NCI-H446 (cell line): ENCODE measurements at regions not wholly inside any gene's neighbourhood (a gene's known extent, or its start where the extent isn't known, plus 50 kb on each side); places are given as distances from the start of the nearest gene placed in this dataset.
"Not testable (repeated sequence)": the region's sequence is repeated elsewhere in the genome, so short reads cannot be mapped to it uniquely, and the experiment has no call there.

ENCODE experiments used
- DNase-seq, 2 experiments: peaks; one replicate each; lab custom pipeline; 2025; lab: John Stamatoyannopoulos, UW

DNA sequence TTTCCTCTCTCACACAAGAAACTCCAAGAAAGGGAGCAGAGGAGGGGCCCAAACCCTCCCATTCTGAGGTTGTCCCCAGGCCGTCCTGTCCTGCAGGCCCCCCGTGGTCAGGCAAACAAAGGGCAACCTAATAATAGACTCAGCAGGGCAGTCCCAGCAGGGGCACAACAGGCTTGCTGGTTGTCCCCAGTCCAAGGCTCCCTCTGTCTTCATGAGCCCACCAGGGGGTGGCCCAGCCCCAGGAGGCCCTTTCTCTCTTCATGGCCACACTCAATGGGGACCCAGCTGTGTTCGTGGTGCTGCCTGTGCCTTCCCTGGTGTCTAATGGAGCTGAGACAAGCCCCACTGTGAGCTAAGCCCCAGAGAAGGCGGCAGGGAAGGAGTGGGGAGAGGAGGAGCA is 359.9 kb downstream of the ADGRD1 start:
- DNase-seq: no peak

DNA sequence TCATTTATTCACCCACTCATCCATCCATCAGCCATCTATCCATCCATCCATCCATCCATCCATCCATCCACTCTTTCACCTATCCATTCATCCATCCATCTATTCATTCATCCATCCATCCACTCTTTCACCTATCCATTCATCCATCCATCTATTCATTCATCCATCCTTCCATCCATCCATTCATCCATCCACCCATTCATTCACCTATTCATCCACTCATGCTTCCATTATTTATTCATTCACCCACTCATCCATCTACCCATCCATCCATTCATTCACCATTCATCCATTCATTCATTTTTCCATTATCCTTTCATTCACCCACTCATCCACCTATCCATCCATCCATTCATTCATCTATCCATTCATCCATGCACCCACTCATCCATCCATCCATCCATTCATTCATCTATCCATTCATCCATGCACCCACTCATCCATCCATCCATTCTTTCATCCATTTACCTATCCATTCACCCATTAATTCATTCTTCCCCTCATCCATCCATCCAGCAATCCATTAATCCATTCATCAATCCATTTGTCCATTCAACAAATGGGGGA is 360.9 kb downstream of the ADGRD1 start:
- DNase-seq: no peak

DNA sequence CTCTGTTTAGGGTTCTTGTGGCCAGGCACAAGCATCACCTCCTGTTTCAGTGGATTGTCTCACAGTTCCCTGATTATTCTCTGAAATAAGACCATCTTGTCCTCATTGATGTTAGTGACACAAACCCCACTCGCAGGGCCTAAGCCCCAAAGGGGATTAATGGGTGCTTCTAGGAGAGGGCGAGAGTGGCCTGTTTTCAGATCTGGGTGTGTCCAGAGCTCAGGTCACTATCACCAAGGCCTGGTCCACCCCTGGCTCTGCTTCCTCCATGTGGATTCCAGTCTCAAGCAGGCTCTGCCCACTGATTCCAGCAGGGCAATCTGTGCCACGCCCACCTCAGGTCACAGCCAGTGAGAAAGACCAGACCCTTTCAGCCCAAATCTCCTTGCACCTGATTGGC is 361.9 kb downstream of the ADGRD1 start:
- no peak for DNase-seq

DNA sequence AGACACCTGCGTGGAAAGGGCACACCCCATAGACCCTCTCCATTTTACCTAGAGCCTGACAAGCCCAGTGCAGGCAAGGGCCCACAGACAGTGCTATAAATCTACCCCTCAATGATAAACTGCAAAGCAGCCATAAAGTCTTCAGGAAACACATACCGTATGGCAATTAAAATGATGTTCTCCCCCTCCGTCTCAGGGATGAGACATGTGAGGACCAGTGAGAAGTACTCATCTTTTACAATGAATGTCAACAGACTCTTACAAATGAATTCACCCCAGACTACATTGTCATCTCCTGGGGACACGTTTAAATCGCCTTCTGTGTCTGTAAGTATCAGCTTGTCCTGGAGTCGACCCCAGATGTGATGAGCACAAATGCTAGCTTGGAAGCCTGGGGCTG is 362.7 kb downstream of the ADGRD1 start:
- DNase-seq: no peak

DNA sequence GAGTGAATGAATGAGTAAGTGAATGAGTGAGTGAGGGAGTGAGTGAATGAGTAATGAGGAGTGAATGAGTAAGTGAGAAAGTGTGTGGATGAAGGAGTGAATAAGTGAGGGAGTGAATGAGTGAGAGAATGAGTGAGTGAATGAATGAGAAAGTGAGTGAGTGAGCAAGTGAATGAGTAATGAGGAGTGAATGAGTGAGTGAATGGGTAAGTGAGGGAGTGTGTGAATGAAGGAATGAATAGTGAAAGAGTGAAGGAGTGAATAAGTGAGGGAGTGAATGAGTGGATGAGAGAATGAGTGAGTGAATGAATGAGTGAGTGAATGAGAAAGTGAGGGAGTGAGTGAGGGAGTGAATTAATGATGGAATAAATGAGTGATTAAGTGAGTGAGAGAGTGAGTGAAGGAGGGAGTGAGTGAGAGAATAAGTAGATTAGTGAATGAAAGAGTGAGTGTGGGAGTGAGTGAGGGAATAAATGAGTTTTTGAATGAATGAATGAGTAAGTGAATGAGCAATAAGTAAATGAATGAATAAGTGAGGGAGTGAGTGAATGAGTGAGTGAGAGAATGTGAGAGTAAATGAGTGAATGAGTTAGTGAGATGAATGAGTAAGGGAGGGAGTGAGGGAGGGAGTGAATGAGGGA is 364.5 kb downstream of the ADGRD1 start:
- no peak for DNase-seq

DNA sequence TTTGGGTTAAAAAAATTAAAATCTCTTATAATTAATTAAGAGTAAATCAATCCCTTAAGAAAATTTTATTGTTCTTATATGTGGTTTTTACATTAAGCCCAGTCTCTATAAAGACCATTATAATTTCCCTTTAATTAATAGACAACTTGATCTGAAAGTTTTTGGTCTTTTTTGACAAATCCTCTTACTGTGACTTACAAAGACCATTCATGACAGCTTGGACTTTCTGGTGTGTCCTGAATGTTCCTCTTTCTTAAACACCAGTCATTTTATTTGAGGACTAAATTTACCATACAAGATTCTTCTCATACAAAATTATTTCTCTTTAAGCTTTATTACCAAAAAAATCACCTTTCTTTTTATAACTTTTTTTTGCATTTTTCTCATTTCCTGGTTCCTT is 368.3 kb downstream of the ADGRD1 start:
- DNase-seq: no peak

DNA sequence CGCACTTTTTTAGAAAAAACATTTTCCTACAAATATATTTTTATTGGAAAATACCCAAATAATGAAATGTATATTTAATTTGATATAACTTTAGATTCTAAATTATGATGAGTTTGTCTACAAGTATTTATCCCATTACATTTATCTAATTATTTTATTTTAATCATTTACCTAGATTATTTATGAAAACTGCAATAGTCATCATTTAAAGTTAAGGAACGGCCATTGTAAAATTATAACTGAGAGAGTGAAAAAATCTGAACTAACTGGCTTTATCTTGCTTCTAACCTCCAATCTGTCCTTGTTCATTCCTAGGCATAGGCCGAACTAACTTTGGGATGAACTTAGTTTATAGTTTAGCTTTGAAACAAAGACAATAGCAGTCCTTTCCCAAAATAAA is 368.8 kb downstream of the ADGRD1 start:
- DNase-seq: not testable (repeated sequence)

DNA sequence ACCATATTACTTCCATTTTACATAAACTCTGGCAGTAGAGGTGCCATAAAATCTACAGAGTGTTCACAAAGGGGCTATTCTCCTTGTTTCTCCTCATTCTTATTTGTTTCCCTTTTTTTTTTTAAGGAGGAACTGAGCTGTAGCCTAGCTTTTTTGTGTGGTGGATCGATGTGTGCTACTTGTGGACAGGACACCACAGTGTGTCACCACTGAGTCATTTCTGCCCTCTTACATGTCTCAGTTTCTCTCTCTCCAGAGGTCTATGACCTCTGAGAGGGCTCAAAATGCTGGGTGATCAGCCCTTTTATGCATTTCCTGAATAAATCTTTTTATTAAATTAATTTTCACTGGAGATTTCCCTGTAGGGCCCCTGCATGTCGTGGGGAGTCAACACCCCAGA is 370.2 kb downstream of the ADGRD1 start:
- DNase-seq: no peak

DNA sequence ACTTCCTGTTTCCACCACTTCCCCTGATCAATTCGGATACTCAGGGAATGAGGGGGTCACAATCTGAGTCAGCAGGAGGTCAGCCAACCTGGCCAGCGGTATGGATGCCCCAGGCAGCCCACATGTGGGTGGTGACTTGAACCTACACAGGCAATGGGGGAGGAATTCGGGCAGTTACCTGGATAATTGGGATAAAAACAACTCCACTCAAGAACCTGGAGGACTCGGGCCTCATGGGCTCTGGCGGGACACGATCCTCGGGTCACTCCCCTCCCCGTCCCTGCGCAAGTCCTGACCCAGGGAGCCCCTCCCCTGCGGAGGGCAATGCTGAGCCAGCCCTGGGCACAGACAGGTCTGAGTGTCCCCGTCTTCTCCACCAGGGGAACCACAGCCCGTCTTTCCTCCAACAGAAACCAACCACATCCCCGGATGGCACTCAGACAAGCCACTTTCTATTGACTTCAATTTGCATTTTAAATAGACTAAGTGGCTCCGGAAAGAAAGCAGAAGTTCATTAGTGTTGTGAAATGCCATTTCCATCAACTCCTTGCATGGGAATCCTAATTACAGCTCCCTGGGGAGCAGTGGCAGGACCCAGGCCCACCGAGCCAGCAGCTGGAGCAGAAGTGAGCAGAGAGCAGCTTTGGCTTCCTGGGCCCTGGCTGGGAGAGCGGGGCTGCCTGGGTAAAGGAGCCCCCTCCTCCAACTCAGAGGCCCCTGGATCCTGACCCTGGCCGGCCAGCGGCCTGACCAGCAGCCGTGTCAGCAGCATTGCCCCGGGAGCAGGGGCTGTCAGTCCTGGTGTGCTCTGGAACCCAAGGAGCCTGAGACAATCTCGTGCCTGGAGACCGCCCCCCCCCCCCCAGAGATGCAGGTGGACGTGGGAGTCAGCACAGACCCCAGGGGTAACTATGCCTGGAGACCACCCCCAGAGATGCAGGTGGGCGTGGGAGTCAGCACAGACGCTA is 374.1 kb downstream of the ADGRD1 start:
- no peak for DNase-seq

DNA sequence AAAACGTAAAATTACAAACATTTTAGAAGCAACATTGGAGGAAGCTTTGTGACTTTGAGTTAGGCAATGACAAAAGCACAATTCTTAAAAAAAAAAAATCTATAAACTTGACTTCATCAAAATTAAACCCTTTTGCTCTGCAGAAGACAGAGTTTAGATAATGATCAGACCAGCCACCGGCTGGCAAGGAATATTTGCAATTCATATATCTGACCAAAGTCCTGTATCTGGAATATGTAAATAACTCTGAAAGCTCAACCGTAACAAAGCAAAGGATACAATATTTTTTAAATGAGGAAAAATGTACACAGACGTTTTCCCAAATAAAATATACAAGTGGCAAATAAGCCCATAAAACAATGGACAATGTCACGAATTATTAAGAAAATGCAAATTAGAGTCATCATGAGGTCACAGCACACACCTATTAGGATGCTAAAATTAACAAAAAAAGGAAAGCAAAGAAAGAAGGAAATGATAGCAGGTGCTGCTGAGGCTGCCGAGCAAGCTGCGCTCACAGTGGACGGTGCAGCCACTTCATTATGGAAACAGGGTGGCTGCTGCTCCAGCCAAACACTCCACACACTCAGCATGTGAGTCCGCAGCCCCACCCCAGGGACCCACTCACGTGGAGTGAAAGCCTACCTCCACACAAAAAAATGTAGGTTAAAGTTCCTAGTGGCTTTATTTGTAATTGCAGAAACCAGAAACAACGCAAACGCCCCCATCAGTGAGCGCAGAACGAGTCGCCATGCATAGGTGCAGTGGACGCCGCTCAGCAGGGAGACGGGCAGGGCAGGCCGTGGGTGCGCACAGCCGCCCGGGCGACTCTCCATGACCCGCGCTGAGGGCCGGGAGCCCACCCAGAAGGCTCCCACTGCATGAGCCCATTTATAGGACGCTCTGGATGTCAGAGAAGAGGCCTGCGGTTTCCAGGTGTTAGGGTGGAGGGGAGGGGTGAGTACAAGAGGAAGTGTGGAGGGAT is 375.4 kb downstream of the ADGRD1 start:
- not testable (repeated sequence) for DNase-seq

DNA sequence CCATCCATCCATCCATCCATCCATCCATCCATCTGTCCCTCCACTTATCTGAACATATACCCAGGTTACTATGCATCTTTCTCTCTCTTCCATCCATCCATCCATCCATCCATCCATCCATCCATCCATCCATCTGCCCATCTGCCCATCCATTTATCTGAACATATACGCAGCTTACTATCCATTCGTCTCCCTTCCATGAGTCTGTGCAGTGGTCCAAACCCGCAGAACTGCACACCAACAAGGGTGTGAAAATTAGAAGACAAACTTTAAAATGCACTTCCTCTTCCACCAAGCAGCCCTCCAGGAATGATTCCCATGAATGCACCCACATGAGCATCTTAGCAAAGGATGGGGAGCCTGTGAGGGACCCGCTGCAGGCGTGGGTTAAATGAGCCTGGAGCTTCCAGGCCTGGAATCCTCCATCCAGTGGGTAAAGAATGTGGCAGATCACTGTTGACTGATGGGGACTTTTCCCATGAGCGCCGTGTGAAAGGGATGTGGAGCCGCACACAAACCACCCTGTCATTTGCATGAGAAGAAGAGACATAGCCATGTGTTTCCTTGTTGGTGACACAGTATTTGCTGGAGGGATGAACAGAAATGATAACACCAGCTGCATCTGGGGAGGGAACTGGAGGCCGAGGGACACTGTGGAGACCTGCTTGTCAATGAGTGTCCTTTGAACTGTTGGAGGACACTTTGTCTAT is 376.6 kb downstream of the ADGRD1 start:
- no peak for DNase-seq

DNA sequence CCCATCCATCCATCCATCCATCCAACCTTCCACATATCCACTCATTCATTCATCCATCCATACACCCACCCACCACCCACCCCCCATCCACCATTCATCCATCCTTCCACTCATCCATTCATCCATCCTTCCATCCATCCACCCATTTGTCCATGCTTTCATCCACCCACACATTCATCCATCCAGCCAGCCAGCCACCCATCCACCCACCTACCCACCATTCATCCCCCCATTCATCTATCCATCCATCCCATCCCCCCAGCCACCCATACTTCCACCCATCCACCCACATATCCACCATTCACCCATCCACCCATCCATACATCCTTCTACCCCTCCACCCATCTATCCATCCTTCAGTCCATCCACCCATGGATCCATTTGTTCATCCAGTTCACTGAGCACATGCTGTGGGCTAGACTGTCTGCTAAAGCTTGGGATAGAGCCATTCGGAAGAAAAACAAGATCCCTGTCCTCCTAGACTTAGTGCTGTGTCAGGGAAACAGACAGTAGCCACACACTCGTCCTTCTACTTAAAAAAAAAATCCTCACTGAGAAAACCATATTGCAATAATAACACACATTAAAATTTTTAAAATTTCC is 377.5 kb downstream of the ADGRD1 start:
- no peak for DNase-seq

DNA sequence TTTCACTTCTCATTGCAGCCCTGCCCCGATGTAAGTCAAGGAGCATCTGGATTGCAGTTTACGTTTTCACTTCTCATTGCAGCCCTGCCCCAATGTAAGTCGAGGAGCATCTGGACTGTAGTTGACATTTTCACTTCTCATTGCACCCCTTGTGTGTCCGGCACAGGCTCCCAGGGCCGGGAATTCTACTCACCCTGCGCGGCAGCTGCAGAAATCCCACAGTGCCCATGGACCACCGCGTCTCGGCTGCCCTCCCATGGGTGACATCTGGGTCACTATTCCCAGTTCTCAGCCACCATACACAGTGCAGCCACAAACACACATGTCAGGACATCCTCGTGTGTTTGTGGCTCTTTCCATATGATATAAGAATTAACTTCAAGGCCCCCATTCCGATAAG is 378.5 kb downstream of the ADGRD1 start:
- no peak for DNase-seq

DNA sequence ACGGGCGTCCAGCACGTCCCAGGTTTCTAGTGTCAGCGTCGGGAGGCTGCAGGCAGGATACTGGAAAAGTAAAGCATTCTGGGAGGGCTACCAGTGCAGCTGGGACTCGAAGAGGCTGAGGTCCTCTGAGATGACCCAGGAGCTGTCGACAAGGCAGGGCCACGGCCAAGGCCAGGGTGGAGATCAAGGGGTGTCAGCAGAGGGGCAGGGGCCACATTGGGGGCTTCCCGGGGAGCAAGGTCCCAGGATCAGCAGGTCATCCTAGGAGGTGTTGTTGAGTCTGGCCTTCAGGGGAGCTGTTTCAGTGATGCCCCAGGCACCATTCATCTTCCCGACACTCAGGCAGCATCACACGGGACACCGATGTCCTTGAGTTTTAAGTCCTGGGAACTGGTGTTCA is 377.8 kb upstream of the SFSWAP start:
- DNase-seq: no peak

DNA sequence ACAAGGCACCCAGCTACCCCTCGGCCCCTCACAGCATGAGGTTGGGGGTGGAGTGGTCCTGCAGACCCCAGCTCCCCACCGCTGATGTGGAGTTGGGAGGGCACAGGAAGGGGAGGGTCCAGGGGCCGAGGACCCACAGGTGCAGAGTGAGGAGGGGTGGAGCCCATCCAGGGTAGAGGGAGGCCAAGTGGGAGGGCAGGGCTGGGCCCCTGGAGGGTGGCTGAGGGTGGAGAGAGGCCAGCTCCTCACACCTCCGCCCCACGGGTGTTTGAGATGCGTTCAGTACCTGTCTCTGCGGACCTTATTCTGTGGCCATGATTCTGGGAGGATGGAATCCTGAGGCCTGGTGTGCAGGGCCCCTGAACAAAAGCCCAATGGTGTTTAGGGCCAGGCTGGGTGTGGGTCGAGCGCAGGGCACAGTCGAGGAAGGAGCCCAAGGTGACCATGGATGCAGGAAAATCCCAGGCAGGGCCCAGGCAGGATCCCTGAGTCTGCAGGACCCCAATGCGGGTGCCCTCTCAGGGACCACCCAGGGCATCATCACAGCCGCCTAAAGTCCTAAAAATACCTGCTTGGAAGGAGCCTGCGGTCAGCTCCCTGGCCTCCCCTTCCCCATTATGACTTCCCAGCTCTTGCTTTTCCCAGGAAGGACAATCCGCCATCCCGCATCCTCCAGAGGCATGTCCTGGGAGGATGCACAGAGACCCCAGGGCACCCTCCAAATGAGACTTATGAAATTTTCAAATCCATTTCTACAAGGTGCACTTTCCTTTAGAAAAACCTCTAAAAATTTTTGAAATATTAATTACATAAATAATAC is 377.1 kb upstream of the SFSWAP start:
- no peak for DNase-seq

DNA sequence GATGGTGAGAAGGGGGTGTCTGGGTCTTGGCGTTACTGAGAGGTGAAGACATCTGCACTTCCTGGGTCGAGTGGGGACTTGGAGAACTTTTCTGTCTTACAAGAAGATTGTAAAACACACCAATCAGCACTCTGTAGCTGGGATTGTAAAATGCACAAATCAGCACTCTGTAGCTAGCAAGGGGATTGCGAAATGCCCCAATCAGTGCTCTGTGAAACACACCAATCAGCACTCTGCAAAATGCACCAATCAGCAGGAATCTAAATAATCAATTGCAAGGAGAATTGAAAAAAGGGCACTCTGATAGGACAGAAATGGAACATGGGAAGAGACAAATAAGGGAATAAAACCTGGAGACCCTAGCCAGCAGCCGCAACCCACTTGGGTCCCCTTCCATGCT is 376.1 kb upstream of the SFSWAP start:
- DNase-seq: no peak

DNA sequence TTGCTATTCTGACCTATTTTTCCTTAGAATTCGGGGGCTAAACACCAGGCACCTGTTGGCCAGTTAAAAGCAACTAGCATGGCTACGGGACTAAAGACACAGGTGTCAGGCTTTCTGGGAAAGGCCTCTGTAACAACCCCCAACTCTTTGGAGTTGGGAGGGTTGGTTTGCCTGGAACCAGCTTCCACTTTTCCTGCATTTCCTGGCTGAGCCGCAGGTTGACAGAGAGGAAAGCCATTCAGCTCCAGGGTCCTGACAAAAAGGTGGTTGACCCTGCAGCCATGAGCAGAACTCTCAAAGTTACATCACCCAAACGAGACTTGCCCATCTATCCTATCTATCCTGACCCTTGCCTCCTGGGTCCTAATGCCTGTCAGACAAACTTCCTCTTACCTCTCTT is 375.4 kb upstream of the SFSWAP start:
- no peak for DNase-seq

DNA sequence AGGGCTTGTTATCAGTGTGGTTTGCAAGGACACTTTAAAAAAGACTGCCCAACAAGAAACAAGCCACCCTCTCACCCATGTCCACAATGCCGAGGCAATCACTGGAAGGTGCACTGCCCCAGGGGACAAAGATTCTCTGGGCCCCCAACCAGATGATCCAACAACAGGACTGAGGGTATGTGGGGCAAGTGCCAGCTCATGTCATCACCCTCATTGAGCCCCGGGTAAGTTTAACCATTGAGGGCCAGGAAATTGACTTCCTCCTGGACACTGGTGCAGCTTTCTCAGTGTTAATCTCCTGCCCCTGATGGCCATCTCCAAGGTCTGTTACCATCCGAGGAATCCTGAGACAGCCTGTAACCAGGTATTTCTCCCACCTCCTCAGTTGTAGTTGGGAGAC is 373.0 kb upstream of the SFSWAP start:
- DNase-seq: not testable (repeated sequence)

DNA sequence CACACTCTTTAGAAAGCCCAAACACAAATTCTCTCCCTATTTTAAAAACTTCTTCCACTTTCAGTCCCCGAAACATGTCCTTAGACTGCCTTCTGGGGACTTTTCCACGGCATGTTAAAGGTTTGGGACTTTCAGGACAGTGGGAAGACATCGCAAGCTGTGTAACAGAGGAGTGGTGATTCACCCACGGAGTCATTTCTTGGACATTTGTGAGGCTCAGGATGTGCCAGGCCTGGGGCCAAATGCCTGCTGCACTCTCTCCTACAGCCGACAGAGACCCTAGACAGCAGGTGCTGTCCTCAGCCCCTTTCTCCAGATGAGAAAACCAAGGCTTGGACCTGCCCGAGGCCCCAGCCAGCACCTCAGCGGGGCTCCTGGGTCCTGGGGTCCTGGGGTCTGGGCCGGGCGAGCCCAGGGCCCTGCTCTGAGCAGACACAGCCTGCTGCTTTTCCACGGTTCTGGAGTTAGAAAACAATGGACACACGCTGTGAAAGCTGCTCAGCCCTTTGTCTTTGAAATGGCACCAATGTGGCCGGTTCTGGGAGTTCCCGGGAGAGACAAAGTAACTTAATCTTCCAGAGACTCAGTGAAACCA is 370.2 kb upstream of the SFSWAP start:
- no peak for DNase-seq

DNA sequence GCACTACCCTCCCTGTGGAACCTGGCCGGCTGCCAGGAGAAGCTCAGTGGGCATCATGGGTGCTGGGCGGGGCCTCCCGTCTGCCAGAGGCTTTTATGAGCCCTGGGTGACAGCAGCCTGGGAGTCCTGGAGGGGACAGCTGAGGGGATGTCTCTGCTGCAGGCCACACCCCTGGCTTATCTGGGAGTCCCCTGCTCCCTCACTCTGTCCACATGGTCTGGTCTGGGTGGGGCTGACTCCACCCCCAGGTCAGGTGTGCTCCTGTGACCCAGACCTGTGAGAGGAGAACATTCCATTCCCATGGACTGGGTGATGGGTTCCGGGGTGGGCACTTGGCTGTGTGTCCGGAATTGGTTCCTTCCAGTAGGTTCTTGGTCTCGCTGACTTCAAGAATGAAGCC is 369.3 kb upstream of the SFSWAP start:
- DNase-seq: not testable (repeated sequence)
